Activated CD4-positive, alpha-beta T cell treated with anti-CD3 and anti-CD28 coated beads for 48 hours (primary cell): ENCODE measurements at regions not wholly inside any gene's neighbourhood (a gene's known extent, or its start where the extent isn't known, plus 50 kb on each side); places are given as distances from the start of the nearest gene placed in this dataset.

ENCODE experiments used
- DNase-seq: peaks from one replicate; pipeline ENCODE4 v3.0.0-alpha.2; 2020

- no peak for DNase-seq
These were observed 112.0 kb upstream of the CARMIL1 start for GRCh38 chr6:25166955-25167748.

GRCh38 chr6:25167961-25168360, 111.2 kb upstream of the CARMIL1 start:
- DNase-seq = no peak

- no peak for DNase-seq
These were observed 110.5 kb upstream of the CARMIL1 start for GRCh38 chr6:25168637-25169036.

GRCh38 chr6:25169553-25169952, 109.6 kb upstream of the CARMIL1 start:
- DNase-seq = no peak

GRCh38 chr6:25169961-25170360, 109.2 kb upstream of the CARMIL1 start:
- DNase-seq = no peak

- DNase-seq = no peak
These were observed 108.5 kb upstream of the CARMIL1 start for GRCh38 chr6:25170640-25171039.

GRCh38 chr6:25171301-25171700, 107.9 kb upstream of the CARMIL1 start:
- no peak for DNase-seq

- no peak for DNase-seq
These were observed 106.4 kb upstream of the CARMIL1 start for GRCh38 chr6:25172819-25173218.

- no peak for DNase-seq
These were observed 105.9 kb upstream of the CARMIL1 start for GRCh38 chr6:25173246-25173645.

- no peak for DNase-seq
These were observed 105.2 kb upstream of the CARMIL1 start for GRCh38 chr6:25173951-25174474.

GRCh38 chr6:25174678-25175077, 104.5 kb upstream of the CARMIL1 start:
- no peak for DNase-seq

- no peak for DNase-seq
These were observed 104.0 kb upstream of the CARMIL1 start for GRCh38 chr6:25175196-25175595.

GRCh38 chr6:25175681-25176080, 103.5 kb upstream of the CARMIL1 start:
- DNase-seq = no peak

- no peak for DNase-seq
These were observed 102.7 kb upstream of the CARMIL1 start for GRCh38 chr6:25176466-25176865.

- DNase-seq = no peak
These were observed 101.6 kb upstream of the CARMIL1 start for GRCh38 chr6:25177500-25178028.

GRCh38 chr6:25178336-25179035, 100.7 kb upstream of the CARMIL1 start:
- no peak for DNase-seq

- DNase-seq = no peak
These were observed 100.0 kb upstream of the CARMIL1 start for GRCh38 chr6:25179051-25179778.

GRCh38 chr6:25180630-25181349, 98.4 kb upstream of the CARMIL1 start:
- no peak for DNase-seq

- DNase-seq = no peak
These were observed 97.8 kb upstream of the CARMIL1 start for GRCh38 chr6:25181350-25181724.

- DNase-seq = no peak
These were observed 97.3 kb upstream of the CARMIL1 start for GRCh38 chr6:25181923-25182322.

- DNase-seq = no peak
These were observed 92.3 kb upstream of the CARMIL1 start for GRCh38 chr6:25186919-25187318.

GRCh38 chr6:25188232-25188631, 90.9 kb upstream of the CARMIL1 start:
- DNase-seq = no peak
